ENCODE measurements at regions not wholly inside any gene's neighbourhood (a gene's known extent, or its start where the extent isn't known, plus 50 kb on each side); places are given as distances from the start of the nearest gene placed in this dataset.
"Not testable (repeated sequence)": the region's sequence is repeated elsewhere in the genome, so short reads cannot be mapped to it uniquely, and the experiment has no call there.

- not testable (repeated sequence) for DNase-seq
These were observed 1188.5 kb downstream of the FAM133A start for GRCh38 chrX:94862470-94862869.

GRCh38 chrX:94871640-94872039 lies 1197.6 kb downstream of the FAM133A start:
- DNase-seq = no peak

- no peak for DNase-seq
These were observed 1227.8 kb downstream of the FAM133A start for GRCh38 chrX:94901849-94902248.

GRCh38 chrX:94908171-94908570 lies 1234.2 kb downstream of the FAM133A start:
- DNase-seq = no peak

GRCh38 chrX:94908648-94909047 lies 1234.6 kb downstream of the FAM133A start:
- DNase-seq = no peak

GRCh38 chrX:94914235-94914634 lies 1240.2 kb downstream of the FAM133A start:
- DNase-seq = no peak

GRCh38 chrX:94932278-94932965 lies 1258.4 kb downstream of the FAM133A start:
- DNase-seq = no peak

- DNase-seq = no peak
These were observed 1262.7 kb downstream of the FAM133A start for GRCh38 chrX:94936722-94937121.

GRCh38 chrX:94937491-94937890 lies 1263.5 kb downstream of the FAM133A start:
- no peak for DNase-seq

GRCh38 chrX:94942603-94943002 lies 1268.6 kb downstream of the FAM133A start:
- no peak for DNase-seq

GRCh38 chrX:94946137-94946536 lies 1272.1 kb downstream of the FAM133A start:
- not testable (repeated sequence) for DNase-seq

GRCh38 chrX:94961730-94962129 lies 1287.7 kb downstream of the FAM133A start:
- no peak for DNase-seq

GRCh38 chrX:94977562-94977961 lies 1303.6 kb downstream of the FAM133A start:
- DNase-seq = no peak

- DNase-seq = no peak
These were observed 1304.0 kb downstream of the FAM133A start for GRCh38 chrX:94977986-94978385.
